ENCODE measurements at regions not wholly inside any gene's neighbourhood (a gene's known extent, or its start where the extent isn't known, plus 50 kb on each side); places are given as distances from the start of the nearest gene placed in this dataset.
A peak's percentile ranks its signal among the peaks of the same experiment; 100 is the strongest.

DNA sequence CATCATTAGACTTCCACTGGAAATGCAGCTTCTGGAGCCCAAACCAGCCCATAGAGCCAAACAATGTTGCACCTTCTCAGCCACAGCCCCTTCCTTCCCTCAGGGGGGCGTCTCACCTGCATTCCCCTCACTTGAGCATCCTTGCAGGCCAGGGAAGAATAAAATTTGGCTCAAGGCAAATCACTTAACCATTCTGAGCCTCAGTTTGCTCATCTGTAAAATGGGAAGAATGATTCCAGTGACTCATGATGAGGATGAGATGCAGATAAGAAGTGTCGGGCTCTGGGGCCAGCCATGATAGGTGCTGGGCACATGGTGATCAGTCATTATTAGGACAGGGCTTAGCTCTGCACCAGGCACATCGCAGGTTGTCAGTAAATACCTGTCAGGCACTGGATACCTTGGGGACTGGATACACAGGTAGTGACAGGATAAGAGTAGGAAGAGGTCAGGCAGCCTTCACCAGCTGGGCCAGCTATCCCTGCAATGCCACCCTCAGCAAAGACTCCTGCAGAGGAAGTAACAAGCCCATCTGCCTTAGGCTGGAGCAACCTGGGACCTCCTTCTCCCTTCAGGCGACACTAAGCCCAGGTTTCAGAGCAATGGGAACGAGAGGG, 208.0 kb upstream of the TNRC6C start:
- no peak for DNase-seq (ENCODE audit: low spot score)
- in situ Hi-C loops (cut with HindIII; ENCODE audit: low sequenced_read_pairs): no loop called here

DNA sequence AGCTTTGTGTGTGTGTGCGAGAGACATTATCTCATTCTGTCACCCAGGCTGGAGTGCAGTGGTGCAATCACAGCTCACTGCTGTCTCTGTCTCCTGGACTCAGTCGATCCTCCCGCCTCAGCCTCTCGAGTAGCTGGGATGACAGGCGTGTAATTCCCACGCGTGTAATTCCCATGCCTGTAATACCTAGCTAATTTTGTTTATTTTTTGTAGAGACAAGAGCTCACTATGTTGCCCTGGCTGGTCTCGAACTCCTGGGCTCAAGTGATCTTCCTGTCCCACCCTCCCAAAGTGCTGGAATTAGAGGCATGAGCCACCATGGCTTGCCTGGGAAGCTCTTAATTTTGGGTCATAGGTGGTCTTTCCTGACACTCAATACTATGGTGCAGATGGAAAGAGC, 205.3 kb upstream of the TNRC6C start:
- in situ Hi-C loops (cut with HindIII; ENCODE audit: low sequenced_read_pairs): no loop called here

DNA sequence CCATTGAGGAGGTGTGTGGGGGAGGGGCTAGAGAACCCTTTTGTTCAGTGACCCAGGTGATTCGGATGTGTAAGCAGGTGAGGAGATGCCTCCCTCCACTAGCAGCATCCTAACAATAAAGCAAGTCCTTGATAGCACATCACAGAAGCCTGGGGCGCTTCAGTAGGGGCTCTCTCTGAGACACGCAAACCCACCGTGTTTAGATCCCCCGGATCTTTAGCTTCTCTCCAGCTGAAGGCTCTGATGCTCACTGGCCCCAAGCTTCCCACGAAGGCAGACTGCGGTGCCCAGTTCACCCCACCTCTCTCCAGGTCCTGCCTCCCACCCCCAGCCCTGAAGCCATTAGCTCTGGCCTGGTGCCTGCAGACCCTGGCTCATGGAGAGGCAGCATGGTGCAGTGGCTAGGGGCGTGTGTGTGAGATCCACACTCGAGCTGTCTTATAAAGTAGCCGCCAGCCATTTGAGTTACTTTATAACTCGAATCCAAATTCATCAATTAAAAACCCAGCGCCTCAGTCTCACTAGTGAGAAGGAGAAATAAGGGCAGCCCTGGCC, 204.7 kb upstream of the TNRC6C start:
- in situ Hi-C loops (cut with HindIII; ENCODE audit: low sequenced_read_pairs): no loop called here
- no peak for DNase-seq (ENCODE audit: low spot score)

More for the DNA sequence above, 205.3 kb upstream of the TNRC6C start:
- no peak for DNase-seq (ENCODE audit: low spot score)

DNA sequence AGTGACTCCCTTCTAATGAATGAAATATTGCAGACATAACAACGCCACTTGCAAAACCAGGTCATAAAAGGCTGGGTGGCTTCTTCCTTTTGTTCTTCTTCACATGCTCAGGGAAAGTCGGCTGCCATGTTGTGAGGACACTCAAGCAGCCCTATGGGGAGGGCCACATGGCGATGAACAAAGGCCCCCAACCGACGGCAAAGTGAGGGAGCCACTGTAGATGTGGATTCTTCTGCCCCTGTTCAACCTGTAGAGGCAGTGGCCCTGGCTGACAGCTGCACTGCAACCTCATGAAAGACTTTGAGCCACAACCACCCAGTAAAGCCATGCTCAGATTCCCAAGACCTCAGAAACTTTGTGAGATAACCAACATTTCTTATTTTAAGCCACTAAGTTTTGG, 203.5 kb upstream of the TNRC6C start:
- no peak for DNase-seq (ENCODE audit: low spot score)
- in situ Hi-C loops (cut with HindIII; ENCODE audit: low sequenced_read_pairs): no loop called here

DNA sequence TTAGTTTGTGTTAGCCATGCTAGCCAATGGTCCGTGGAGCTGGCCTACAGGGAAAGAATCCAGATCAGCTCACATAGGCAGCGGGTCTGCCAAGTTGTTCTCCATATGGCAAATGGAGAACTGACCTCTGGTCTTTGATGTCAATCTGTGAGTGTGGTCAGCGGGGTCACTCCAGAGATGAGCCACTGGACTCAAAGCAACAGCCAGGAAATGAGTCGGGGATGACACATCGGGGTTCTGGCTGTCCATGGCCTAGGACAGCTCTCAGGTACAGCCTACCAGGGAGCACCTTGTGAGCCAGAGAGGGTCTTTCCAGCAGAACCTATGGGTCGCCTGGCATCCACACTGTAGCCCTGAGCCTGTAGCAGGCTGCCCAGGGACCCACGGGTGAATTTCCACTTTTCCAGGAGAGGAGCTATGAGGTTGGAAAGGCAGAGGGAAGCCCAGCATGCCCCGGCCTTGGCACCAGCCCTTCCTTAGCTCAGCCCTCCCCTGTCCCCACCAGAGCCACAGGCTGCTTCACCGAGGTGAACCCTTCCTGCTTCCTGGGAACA, 203.0 kb upstream of the TNRC6C start:
- no peak for DNase-seq (ENCODE audit: low spot score)
- in situ Hi-C loops (cut with HindIII; ENCODE audit: low sequenced_read_pairs): no loop called here

DNA sequence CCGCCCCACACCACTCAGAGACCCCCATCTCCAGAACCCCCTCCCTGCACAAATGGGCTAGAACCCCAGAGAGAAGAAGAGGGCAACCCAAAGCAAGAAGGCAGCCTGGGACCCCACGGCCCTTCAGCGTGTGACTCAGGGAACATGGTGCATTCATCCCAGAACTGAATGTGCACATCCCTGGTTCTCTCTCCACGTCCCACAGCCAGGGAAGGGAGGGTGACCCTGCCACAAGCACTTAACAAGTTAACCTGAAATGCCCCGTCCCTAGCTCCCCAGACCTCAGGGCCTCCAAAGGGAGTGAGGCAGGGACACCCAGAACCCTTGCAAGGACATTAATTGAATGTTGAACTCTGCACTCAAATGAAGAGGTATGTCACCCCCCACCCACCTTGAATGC, 202.5 kb upstream of the TNRC6C start:
- in situ Hi-C loops (cut with HindIII; ENCODE audit: low sequenced_read_pairs): no loop called here
- no peak for DNase-seq (ENCODE audit: low spot score)

- DNase-seq (ENCODE audit: low spot score): peak; percentile 75
- in situ Hi-C loops (cut with HindIII; ENCODE audit: low sequenced_read_pairs): no loop called here
Measured at GRCh38 chr17:77756846-77757560, 201.5 kb upstream of the TNRC6C start.

DNA sequence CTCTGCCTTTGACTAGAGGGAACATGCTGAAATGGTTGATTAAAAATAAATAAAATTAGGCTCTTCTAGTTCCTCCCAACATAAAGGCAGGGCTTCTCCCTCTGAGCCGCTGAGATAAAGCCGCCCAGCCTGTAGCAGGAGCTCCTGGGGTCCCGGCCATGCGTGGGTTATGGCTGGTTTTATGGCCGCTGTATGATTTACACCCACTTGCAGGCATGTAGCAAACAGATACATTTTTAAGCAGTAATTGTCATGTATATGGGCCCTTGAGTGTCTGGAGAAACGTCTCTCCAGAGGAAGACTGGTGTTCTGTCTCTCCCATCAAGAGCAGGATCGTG, 201.0 kb upstream of the TNRC6C start:
- in situ Hi-C loops (cut with HindIII; ENCODE audit: low sequenced_read_pairs): no loop called here
- no peak for DNase-seq (ENCODE audit: low spot score)

GRCh38 chr17:77763023-77763422, 195.5 kb upstream of the TNRC6C start:
- DNase-seq (ENCODE audit: low spot score): no peak
- in situ Hi-C loops (cut with HindIII; ENCODE audit: low sequenced_read_pairs): no loop called here

- in situ Hi-C loops (cut with HindIII; ENCODE audit: low sequenced_read_pairs): no loop called here
- DNase-seq (ENCODE audit: low spot score): no peak
Measured at GRCh38 chr17:77763575-77763974, 194.9 kb upstream of the TNRC6C start.

DNA sequence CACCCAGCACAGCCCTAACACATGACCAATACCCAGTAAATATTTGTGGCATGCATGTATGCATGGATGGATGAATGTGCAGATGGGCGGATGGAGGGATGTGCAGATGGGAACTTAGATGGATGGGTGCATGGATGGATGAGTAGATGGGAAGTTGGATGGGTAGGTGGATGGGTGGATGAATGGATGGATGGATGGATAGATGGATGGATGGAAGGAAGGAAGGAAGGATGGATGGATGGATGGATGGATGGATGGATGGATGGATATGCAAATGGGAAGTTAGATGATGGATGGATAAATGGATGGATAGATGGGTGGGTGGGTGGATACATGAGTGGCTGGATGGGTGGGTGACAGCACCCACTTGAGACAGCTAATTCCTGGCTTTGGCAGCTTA, 193.2 kb upstream of the TNRC6C start:
- in situ Hi-C loops (cut with HindIII; ENCODE audit: low sequenced_read_pairs): no loop called here
- DNase-seq (ENCODE audit: low spot score): no peak

DNA sequence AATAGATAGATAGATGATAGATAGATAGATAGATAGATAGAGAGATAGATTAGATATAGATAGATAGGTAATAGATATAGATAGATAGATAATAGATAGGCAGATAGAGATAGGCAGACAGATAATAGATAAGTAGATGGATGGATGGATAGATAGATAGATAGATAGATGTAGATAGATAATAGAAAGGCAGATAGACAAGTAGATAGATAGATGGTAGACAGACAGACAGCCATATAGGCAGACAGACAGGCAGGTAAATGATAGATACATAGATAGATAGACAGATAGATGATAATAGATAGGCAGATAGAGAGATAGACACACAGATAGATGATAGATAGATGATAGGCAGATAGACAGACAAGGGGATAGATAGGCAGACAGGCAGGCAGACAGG, 191.4 kb upstream of the TNRC6C start:
- DNase-seq (ENCODE audit: low spot score): no peak
- in situ Hi-C loops (cut with HindIII; ENCODE audit: low sequenced_read_pairs): no loop called here

GRCh38 chr17:77768248-77768852, 190.2 kb upstream of the TNRC6C start:
- no peak for DNase-seq (ENCODE audit: low spot score)
- in situ Hi-C loops (cut with HindIII; ENCODE audit: low sequenced_read_pairs): no loop called here

- no peak for DNase-seq (ENCODE audit: low spot score)
- in situ Hi-C loops (cut with HindIII; ENCODE audit: low sequenced_read_pairs): no loop called here
Measured at GRCh38 chr17:77769215-77769614, 189.3 kb upstream of the TNRC6C start.

GRCh38 chr17:77769762-77770161, 188.7 kb upstream of the TNRC6C start:
- in situ Hi-C loops (cut with HindIII; ENCODE audit: low sequenced_read_pairs): no loop called here
- no peak for DNase-seq (ENCODE audit: low spot score)

- in situ Hi-C loops (cut with HindIII; ENCODE audit: low sequenced_read_pairs): no loop called here
- no peak for DNase-seq (ENCODE audit: low spot score)
Measured at GRCh38 chr17:77770331-77771105, 188.0 kb upstream of the TNRC6C start.

GRCh38 chr17:77771145-77771544, 187.4 kb upstream of the TNRC6C start:
- DNase-seq (ENCODE audit: low spot score): no peak
- in situ Hi-C loops (cut with HindIII; ENCODE audit: low sequenced_read_pairs): no loop called here

- in situ Hi-C loops (cut with HindIII; ENCODE audit: low sequenced_read_pairs): no loop called here
- no peak for DNase-seq (ENCODE audit: low spot score)
Measured at GRCh38 chr17:77771587-77771986, 186.9 kb upstream of the TNRC6C start.

GRCh38 chr17:77771998-77772397, 186.5 kb upstream of the TNRC6C start:
- in situ Hi-C loops (cut with HindIII; ENCODE audit: low sequenced_read_pairs): no loop called here
- DNase-seq (ENCODE audit: low spot score): no peak

GRCh38 chr17:77772461-77772897, 186.0 kb upstream of the TNRC6C start:
- in situ Hi-C loops (cut with HindIII; ENCODE audit: low sequenced_read_pairs): no loop called here
- peak; percentile 20 for DNase-seq (ENCODE audit: low spot score)

All from G401 (cell line).